Endothelial cell of umbilical vein (primary cell): ENCODE measurements at regions not wholly inside any gene's neighbourhood (a gene's known extent, or its start where the extent isn't known, plus 50 kb on each side); places are given as distances from the start of the nearest gene placed in this dataset.

Experiments used
- BruUV-seq: library from RNA; stranded (reverse); fragments of 400-500 nt; replicated peaks from 2 replicates; lab custom pipeline; 2021; lab: Mats Ljungman, UMichigan
- CTCF ChIA-PET: fragments of 300-600, 350-600 bp; sonication (Branson Sonifier 250); formaldehyde crosslinking; loops from one replicate; lab custom pipeline; 2021; ENCODE audit warnings: antibody characterized with exemption, inconsistent platforms; lab: Charles Lee
- POLR2A ChIA-PET: fragments of 300-600, 350-600 bp; sonication (Branson Sonifier 250); formaldehyde crosslinking; loops from one replicate; lab custom pipeline; 2021; ENCODE audit warnings: antibody characterized with exemption, inconsistent platforms; lab: Charles Lee
- DNase-seq: peaks from one replicate; pipeline ENCODE4 v3.0.0-alpha.2; 2011; ENCODE audit warnings: low read depth, low spot score
- FAIRE-seq: peaks from 2 replicates; lab custom pipeline; 2011; peaks lifted over from hg19 to GRCh38; lab: Jason Lieb, UNC
- H2AFZ ChIP-seq: 2 replicates; pipeline ENCODE4 v1.6.0; 2012; ENCODE audit warnings: low read depth, low read length, control low read depth, inconsistent platforms
- H3K27ac ChIP-seq: 2 replicates; pipeline ENCODE4 v1.5.1; 2011; ENCODE audit warnings: low read depth, mild to moderate bottlenecking, control low read depth, low read length, moderate library complexity; ENCODE audit not compliant: insufficient read depth
- H3K27me3 ChIP-seq, 2 experiments: 2 replicates each; pipeline versions ENCODE4 v1.6.0 to v1.6.1; 2011; ENCODE audit warnings: low read length in 2 of 2, mixed read lengths in 1 of 2; ENCODE audit not compliant: control insufficient read depth in 2 of 2, insufficient read depth in 2 of 2
- H3K36me3 ChIP-seq, 2 experiments: 2 replicates in 1 of 2; 3 replicates in 1 of 2; pipeline ENCODE4 v1.5.1; 2011; ENCODE audit warnings: low read length in 2 of 2, mild to moderate bottlenecking in 1 of 2, moderate library complexity in 1 of 2; ENCODE audit not compliant: control insufficient read depth in 2 of 2, insufficient read depth in 2 of 2; ENCODE audit errors: extremely low read depth in 1 of 2
- H3K4me1 ChIP-seq: 3 replicates; pipeline ENCODE4 v1.5.1; 2011; ENCODE audit warnings: mild to moderate bottlenecking, low read length; ENCODE audit not compliant: control insufficient read depth, insufficient read depth; ENCODE audit errors: extremely low read depth
- H3K4me2 ChIP-seq: 2 replicates; pipeline ENCODE4 v1.6.1; 2011; ENCODE audit warnings: low read length, control low read depth, mixed read lengths; ENCODE audit not compliant: insufficient read depth
- H3K4me3 ChIP-seq, 3 experiments: fragments of 200-600 bp in 1 of 3; sonication (generic), shearing (Covaris generic) in 1 of 3; replicated peaks in 1 of 3; 2 replicates each; pipeline ENCODE4 v1.5.1; 2011 to 2016; ENCODE audit warnings: control low read depth in 3 of 3, low read length in 3 of 3, mild to moderate bottlenecking in 2 of 3, inconsistent platforms in 1 of 3, low read depth in 1 of 3, moderate library complexity in 1 of 3; ENCODE audit not compliant: insufficient read depth in 1 of 3
- H3K79me2 ChIP-seq: 2 replicates; pipeline ENCODE4 v1.6.0; 2012; ENCODE audit warnings: low read length, inconsistent platforms; ENCODE audit not compliant: control insufficient read depth, insufficient read depth
- H3K9ac ChIP-seq: replicated peaks from 2 replicates; pipeline ENCODE3; 2011; ENCODE audit warnings: low read length, control low read depth; ENCODE audit not compliant: insufficient read depth; ENCODE audit errors: extremely low read depth
- H3K9me1 ChIP-seq: replicated peaks from 3 replicates; pipeline ENCODE4 v1.6.0; 2011; ENCODE audit warnings: mild to moderate bottlenecking, low read length; ENCODE audit not compliant: control insufficient read depth, insufficient read depth; ENCODE audit errors: extremely low read depth
- H3K9me3 ChIP-seq: replicated peaks from 2 replicates; pipeline ENCODE4 v1.5.1; 2012; ENCODE audit warnings: low read length, inconsistent platforms; ENCODE audit not compliant: control insufficient read depth, insufficient read depth
- H4K20me1 ChIP-seq: replicated peaks from 2 replicates; pipeline ENCODE3; 2011; ENCODE audit warnings: mild to moderate bottlenecking, low read length; ENCODE audit not compliant: control insufficient read depth, insufficient read depth; ENCODE audit errors: extremely low read depth
- CTCF ChIP-seq, 2 donors: IDR thresholded peaks; 1 replicate in 1 of 2; 2 replicates in 1 of 2; pipeline ENCODE4 v1.5.1; 2011; ENCODE audit warnings: low read length in 2 of 2, mild to moderate bottlenecking in 2 of 2, moderate library complexity in 2 of 2, control low read depth in 1 of 2, inconsistent platforms in 1 of 2, low read depth in 1 of 2; ENCODE audit not compliant: insufficient read depth in 1 of 2; ENCODE audit errors: extremely low read depth in 1 of 2
- EZH2 ChIP-seq: IDR thresholded peaks from 2 replicates; pipeline ENCODE4 v1.6.1; 2012; ENCODE audit warnings: borderline replicate concordance, low read depth, mild to moderate bottlenecking, moderate library complexity, low read length, inconsistent platforms; ENCODE audit not compliant: severe bottlenecking
- FOS ChIP-seq: IDR thresholded peaks from 2 replicates; pipeline ENCODE4 v1.6.1; 2011; ENCODE audit warnings: mild to moderate bottlenecking, low read length, moderate library complexity, borderline replicate concordance; ENCODE audit not compliant: insufficient read depth
- GATA2 ChIP-seq: IDR thresholded peaks from 2 replicates; pipeline ENCODE4 v1.7.0; 2011; ENCODE audit warnings: low read depth, mild to moderate bottlenecking, moderate library complexity, mixed read lengths, low read length; ENCODE audit not compliant: insufficient read length, insufficient read depth
- JUN ChIP-seq: IDR thresholded peaks from 2 replicates; pipeline ENCODE4 v1.6.1; 2011; ENCODE audit warnings: borderline replicate concordance, low read depth; ENCODE audit not compliant: insufficient read length, insufficient read depth
- MAX ChIP-seq: IDR thresholded peaks from 2 replicates; pipeline ENCODE4 v1.6.1; 2011; ENCODE audit not compliant: insufficient read depth, insufficient read length
- MYC ChIP-seq: IDR thresholded peaks from one replicate; pipeline ENCODE4 v1.6.1; 2011; ENCODE audit warnings: mild to moderate bottlenecking, low read depth, low read length
- POLR2A ChIP-seq: IDR thresholded peaks from 2 replicates; pipeline ENCODE4 v1.6.1; 2012; ENCODE audit warnings: low read depth, mild to moderate bottlenecking, control low read depth, low read length
- POLR2AphosphoS5 ChIP-seq: IDR thresholded peaks from 2 replicates; pipeline ENCODE4 v1.6.1; 2012; ENCODE audit warnings: low read depth, mild to moderate bottlenecking, control low read depth, low read length, moderate library complexity; ENCODE audit not compliant: insufficient read depth
- dilution Hi-C: fragments of 300-500 bp; cut with MboI; formaldehyde crosslinking; loops from one replicate; pipeline ENCODE4 v1.15.0; 2019; ENCODE audit warnings: low sequenced_read_pairs; ENCODE audit not compliant: extremely low pct_ligation_motif_present
- intact Hi-C: fragments of 100-400 bp; cut with micrococcal nuclease; formaldehyde crosslinking; loops from one replicate; pipeline ENCODE4 v1.10.0; 2022

GRCh38 chr1:181392613-181393220 lies 90.6 kb upstream of the CACNA1E start:
- Histone ChIP-seq H3K9me3 (no peaks in the 10 kb centered on the region), H2AFZ (no peak overlapping the region), H3K9ac (no peak overlapping the region), H3K4me2 (no peak overlapping the region), H4K20me1 (no peaks in the 10 kb centered on the region), H3K9me1 (no peaks in the 10 kb centered on the region), H3K79me2 (no peaks in the 10 kb centered on the region), H3K4me3 (no peak overlapping the region), H3K27me3 (no peaks in the 10 kb centered on the region), H3K36me3 (no peaks in the 10 kb centered on the region), H3K27ac (no peak overlapping the region), H3K4me1 (no peaks in the 10 kb centered on the region)
- no TSS peak for BruUV-seq
- CTCF ChIA-PET, result interaction anchor here (0.7 to 1.3 kb wide), 2 partner anchors 32 to 202 kb away, joined by 3 read pairs; no protein-coding TSS in a partner anchor
- intact Hi-C loops, result no loop called here
- FAIRE-seq (no peak), DNase-seq (no peak)
- TF ChIP-seq POLR2AphosphoS5, result no peak
- TF ChIP-seq JUN, result no peak
- no peak for TF ChIP-seq CTCF (IDR thresholded peaks at IDR 0.05; ENCODE audit: extremely low read depth in 1 of 2, insufficient read depth in 1 of 2, low read depth in 1 of 2, low read length in 2 of 2)
- TF ChIP-seq FOS, result no peak
- no peak for TF ChIP-seq POLR2A
- no peak for TF ChIP-seq MYC
- TF ChIP-seq EZH2, result no peak
- TF ChIP-seq GATA2, result no peak
- TF ChIP-seq MAX, result no peak
- POLR2A ChIA-PET, result no interaction called here
- dilution Hi-C loops, result no loop called here
